Thoracic aorta (tissue), 2 donors: ENCODE measurements at regions not wholly inside any gene's neighbourhood (a gene's known extent, or its start where the extent isn't known, plus 50 kb on each side); places are given as distances from the start of the nearest gene placed in this dataset.

ENCODE experiments used
- ATAC-seq: fragments of 150-250 bp; one replicate; pipeline ENCODE4 v1.8.0; 2017; ENCODE audit warnings: low read depth; ENCODE audit not compliant: insufficient number of reproducible peaks, low FRiP score
- DNase-seq: peaks from one replicate; pipeline ENCODE4 v3.0.0-alpha.2; 2020; ENCODE audit warnings: low spot score
- H3K27ac ChIP-seq, 2 donors: fragments of 200-600 bp; sonication (generic); 1 replicate in 1 of 2; 2 replicates in 1 of 2; pipeline ENCODE4 v1.5.1; 2016; ENCODE audit warnings: mild to moderate bottlenecking in 2 of 2, moderate library complexity in 2 of 2
- H3K27me3 ChIP-seq: fragments of 200-600 bp; sonication (generic); replicated peaks from 2 replicates; pipeline ENCODE4 v1.6.0; 2016; ENCODE audit warnings: mild to moderate bottlenecking; ENCODE audit not compliant: insufficient read depth
- H3K36me3 ChIP-seq: fragments of 200-600 bp; sonication (generic); one replicate; pipeline ENCODE4 v1.5.1; 2016
- H3K4me1 ChIP-seq, 2 donors: fragments of 200-600 bp; sonication (generic); 1 replicate in 1 of 2; 2 replicates in 1 of 2; pipeline versions ENCODE4 v1.5.1 to v1.6.0; 2016; ENCODE audit warnings: low read depth in 2 of 2, mild to moderate bottlenecking in 1 of 2; ENCODE audit not compliant: control insufficient read depth in 1 of 2
- H3K4me3 ChIP-seq: fragments of 200-600 bp; sonication (generic); 2 replicates; pipeline ENCODE4 v1.5.1; 2016; ENCODE audit warnings: mild to moderate bottlenecking
- H3K9me3 ChIP-seq: fragments of 200-600 bp; sonication (generic); 2 replicates; pipeline ENCODE4 v1.5.1; 2016
- CTCF ChIP-seq: fragments of 200-600 bp; sonication (generic); IDR thresholded peaks from one replicate; pipeline ENCODE4 v1.5.1; 2019; ENCODE audit warnings: antibody characterized with exemption

GRCh38 chr2:180174580-180174979, 167.5 kb upstream of the CWC22 start:
- no peaks in the 10 kb centered on the region for H3K4me1 ChIP-seq
- H3K27me3 ChIP-seq: no peaks in the 10 kb centered on the region
- H3K27ac ChIP-seq: no peak overlapping the region
- H3K4me3 ChIP-seq: no peak overlapping the region
- no peak for TF ChIP-seq CTCF
- no peaks in the 10 kb centered on the region for H3K36me3 ChIP-seq
- ATAC-seq (no peak), DNase-seq (no peak)
- no peaks in the 10 kb centered on the region for H3K9me3 ChIP-seq

DNA sequence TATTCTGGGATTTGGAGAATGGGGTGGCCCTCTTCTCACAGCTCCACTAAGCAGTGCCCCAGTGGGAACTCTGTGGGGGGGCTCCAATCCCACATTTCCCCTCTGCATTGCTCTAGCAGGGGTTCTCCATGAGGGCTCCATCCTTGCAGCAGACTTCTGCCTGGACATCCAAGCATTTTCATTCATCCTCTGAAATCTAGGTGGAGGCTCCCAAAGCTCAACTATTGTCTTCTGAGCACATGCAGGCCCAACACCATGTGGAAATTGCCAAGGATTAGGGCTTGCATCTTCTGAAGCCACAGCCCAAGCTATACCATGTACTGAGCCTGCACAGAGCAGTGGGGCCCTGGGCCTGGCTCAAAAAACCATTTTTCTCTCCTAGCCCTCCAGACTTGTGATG, 162.4 kb upstream of the CWC22 start:
- Histone ChIP-seq H3K27ac (no peak overlapping the region), H3K4me3 (no peak overlapping the region), H3K4me1 (no peaks in the 10 kb centered on the region), H3K36me3 (no peaks in the 10 kb centered on the region), H3K9me3 (no peaks in the 10 kb centered on the region), H3K27me3 (no peaks in the 10 kb centered on the region)
- TF ChIP-seq CTCF: no peak
- DNase-seq: no peak
- no peak for ATAC-seq

DNA sequence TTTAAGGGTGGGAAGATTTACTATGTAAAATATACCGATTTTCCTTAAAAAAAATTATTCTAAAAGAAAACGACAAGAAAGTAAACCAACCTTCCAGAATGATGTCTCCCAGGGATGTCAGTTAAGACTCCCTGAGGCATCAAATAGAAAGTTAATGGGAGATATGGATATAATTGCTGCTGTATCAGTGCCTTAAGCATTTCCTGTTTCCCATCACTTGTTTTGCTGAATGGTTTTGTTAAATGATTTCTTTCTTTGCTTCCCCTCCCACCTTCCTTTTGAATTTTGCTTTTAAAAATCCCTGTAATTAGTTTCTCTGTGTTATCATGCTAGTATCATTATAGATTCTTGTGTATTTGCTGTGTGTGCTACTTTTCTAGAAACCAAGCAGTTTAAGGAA, 154.3 kb upstream of the CWC22 start:
- ATAC-seq (no peak), DNase-seq (no peak)
- no peak for TF ChIP-seq CTCF
- Histone ChIP-seq H3K9me3 (no peaks in the 10 kb centered on the region), H3K4me1 (no peaks in the 10 kb centered on the region), H3K36me3 (no peaks in the 10 kb centered on the region), H3K27ac (no peak overlapping the region), H3K4me3 (no peak overlapping the region), H3K27me3 (no peaks in the 10 kb centered on the region)

- Histone ChIP-seq H3K4me3 (no peak overlapping the region), H3K4me1 (no peaks in the 10 kb centered on the region), H3K27me3 (no peaks in the 10 kb centered on the region), H3K9me3 (no peaks in the 10 kb centered on the region), H3K27ac (no peak overlapping the region), H3K36me3 (no peaks in the 10 kb centered on the region)
- ATAC-seq (no peak), DNase-seq (no peak)
- TF ChIP-seq CTCF: no peak
Measured at GRCh38 chr2:180159921-180160320, 152.8 kb upstream of the CWC22 start.

- DNase-seq: no peak
- no peak overlapping the region for H3K27ac ChIP-seq
- no peaks in the 10 kb centered on the region for H3K36me3 ChIP-seq
- no peaks in the 10 kb centered on the region for H3K27me3 ChIP-seq
- TF ChIP-seq CTCF: no peak
- no peak for ATAC-seq
- no peaks in the 10 kb centered on the region for H3K9me3 ChIP-seq
- H3K4me3 ChIP-seq: no peak overlapping the region
- no peaks in the 10 kb centered on the region for H3K4me1 ChIP-seq
Measured at GRCh38 chr2:180158961-180159360, 151.9 kb upstream of the CWC22 start.
